CD4-positive, alpha-beta T cell treated with Interferon gamma for 1 hour (primary cell): ENCODE measurements at regions not wholly inside any gene's neighbourhood (a gene's known extent, or its start where the extent isn't known, plus 50 kb on each side); places are given as distances from the start of the nearest gene placed in this dataset.
"Not testable (repeated sequence)": the region's sequence is repeated elsewhere in the genome, so short reads cannot be mapped to it uniquely, and the experiment has no call there.

ENCODE experiments used
- DNase-seq: peaks from one replicate; pipeline ENCODE4 v3.0.0-alpha.2; 2020

- no peak for DNase-seq
Observed at GRCh38 chr11:87967459-87967858, 207.8 kb downstream of the RAB38 start.

- DNase-seq: no peak
Observed at GRCh38 chr11:87966694-87967093, 208.5 kb downstream of the RAB38 start.

GRCh38 chr11:87966216-87966615, 209.0 kb downstream of the RAB38 start:
- DNase-seq: no peak

DNA sequence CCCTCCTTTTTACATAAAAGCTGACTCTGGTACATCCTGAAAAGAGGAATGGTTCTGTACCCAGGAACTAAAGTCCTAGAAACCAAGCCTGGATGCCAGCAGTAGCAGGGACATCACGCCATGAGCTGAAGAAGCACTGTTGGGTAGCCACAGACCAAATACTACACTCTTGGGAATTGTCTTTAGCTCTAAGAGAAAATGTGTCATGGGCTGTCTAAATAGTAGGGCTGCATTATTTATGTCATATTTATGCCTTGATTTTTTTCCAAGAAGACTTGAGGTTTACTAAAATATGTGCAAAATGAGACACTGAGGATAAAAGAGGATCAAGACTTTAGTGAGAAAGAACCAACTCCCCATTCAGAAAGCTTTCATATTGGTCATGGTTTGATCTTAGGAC, 213.6 kb downstream of the RAB38 start:
- no peak for DNase-seq

- no peak for DNase-seq
Observed at GRCh38 chr11:87957961-87958360, 217.3 kb downstream of the RAB38 start.

GRCh38 chr11:87954476-87954875, 220.8 kb downstream of the RAB38 start:
- DNase-seq: no peak

GRCh38 chr11:87942786-87943185, 232.5 kb downstream of the RAB38 start:
- no peak for DNase-seq

DNA sequence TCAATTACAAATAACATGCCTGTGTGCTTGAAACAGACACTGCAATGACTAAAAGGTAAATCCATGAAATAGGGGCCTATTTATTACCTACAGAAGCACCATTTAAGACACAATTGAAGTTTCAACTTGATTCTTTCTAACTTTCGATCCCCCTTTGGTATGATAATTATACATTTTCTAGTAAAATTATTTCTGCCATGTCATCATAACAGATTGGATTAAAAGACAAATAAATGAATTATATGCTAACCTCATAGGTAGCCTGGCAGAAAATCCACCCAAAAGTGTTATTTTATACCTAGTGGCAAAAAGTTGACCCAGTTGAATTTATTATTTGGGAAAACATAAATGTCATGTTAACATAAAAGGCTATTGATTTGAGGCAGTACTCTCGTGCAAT, 241.1 kb downstream of the RAB38 start:
- DNase-seq: no peak

DNA sequence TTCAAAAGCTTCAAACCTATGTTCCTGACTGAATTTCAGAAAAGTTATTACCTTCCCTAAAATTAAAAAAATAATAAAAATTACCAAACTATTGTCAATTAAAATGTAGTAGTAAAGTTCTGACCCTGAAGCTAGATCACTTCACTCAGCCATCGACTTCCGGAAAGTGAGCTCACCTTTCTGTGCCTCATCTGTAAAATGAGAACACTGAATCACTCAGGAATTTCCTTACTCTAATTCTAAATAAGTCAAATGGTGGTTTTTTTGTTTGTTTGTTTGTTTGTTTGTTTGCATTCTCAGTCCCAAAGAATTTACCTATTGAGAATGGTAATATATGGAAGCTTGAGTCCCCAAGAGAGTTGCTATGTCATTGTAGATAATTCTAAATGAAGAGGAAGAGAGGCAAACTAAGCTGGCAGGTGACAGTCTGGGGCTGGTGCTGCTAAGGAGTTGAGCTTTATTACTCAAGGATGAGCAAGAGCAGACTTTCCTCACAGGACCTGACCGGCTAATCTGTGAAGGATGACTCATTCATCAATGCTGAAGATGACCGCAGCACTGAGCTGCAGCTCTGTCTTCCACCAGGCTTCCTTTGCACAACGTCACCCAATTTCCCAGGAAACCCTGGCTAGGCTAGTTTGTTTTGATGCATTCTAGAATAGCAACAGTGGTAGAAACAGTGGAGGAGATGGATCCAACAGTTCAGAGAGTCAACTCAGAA, 248.8 kb downstream of the RAB38 start:
- DNase-seq: no peak

GRCh38 chr11:87924125-87924524, 251.1 kb downstream of the RAB38 start:
- DNase-seq: no peak

DNA sequence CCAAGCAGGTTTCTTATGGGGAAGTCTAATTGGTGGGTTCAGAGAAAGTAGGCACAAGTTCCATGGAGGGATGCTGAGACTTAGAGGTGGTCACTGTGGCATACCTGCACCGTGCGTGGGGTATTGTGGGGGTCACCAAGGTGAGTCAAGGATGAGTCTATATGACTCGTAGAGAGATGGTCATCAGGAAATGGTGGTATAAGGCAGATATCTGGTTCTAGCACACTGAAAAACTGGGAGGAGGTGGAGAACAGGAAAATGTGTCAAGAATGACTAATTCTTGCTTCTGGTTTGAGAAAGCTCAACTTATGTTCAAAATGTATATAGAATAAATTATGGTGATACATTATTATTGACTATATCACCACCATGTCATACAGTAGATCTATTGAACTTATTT, 258.1 kb downstream of the RAB38 start:
- DNase-seq: no peak

DNA sequence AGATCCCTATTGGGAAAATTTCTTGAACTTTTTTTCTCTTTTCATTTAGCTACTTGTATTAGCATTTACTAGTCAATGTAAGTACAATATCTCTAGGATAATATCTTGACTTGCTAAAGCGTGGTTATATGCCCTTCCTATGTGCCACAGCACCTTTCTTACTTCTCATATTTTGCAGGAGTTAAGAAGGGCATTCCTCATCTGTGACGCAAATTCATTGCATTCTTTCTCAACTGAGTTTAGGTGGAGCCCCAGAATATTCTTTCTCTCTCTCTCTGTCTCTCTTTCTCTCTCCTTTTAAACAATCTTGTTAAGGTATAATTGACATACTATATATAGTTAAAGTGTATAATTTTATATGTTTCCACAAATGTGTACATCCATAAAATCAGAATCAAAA, 266.1 kb downstream of the RAB38 start:
- no peak for DNase-seq

GRCh38 chr11:87908086-87908485, 267.2 kb downstream of the RAB38 start:
- no peak for DNase-seq

DNA sequence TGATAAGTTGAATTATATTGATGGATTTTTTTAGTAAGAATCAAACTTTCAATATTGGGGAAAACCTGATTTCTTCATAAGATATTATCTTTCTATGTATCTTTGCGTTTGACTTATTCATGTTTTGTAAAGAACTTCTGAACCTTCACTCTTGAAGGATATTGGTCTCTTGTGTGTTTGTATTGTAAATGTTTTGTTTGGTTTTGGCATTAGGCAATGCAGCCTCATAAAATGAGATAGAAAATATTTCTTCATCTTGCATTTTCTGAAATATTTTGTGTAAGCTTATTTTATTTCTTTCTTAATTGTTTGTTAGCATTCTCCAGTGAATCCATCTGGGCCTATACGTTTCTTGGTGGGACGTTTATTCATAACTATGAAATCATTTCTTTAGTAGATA, 271.9 kb downstream of the RAB38 start:
- no peak for DNase-seq

- DNase-seq: no peak
Observed at GRCh38 chr11:87901341-87901740, 273.9 kb downstream of the RAB38 start.

- DNase-seq: no peak
Observed at GRCh38 chr11:87897921-87898320, 277.3 kb downstream of the RAB38 start.

DNA sequence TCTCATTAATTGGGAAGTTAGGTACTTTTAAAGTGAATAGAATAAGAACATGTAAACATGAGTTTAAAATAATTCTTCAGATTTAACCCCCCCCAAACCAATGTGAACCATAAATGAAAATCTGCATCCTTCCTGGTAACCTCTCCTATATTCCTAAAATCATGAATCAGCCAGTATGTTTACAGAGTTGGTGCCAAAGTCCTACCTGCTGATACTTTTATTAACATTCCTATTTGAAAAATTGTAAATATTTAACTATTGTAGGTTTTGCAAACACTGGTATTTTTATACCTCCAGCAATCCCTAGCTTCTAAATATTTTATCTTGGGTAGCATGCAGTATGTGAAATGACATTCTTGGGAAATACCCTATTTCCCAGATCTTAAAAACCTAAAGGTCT, 278.2 kb downstream of the RAB38 start:
- DNase-seq: no peak

DNA sequence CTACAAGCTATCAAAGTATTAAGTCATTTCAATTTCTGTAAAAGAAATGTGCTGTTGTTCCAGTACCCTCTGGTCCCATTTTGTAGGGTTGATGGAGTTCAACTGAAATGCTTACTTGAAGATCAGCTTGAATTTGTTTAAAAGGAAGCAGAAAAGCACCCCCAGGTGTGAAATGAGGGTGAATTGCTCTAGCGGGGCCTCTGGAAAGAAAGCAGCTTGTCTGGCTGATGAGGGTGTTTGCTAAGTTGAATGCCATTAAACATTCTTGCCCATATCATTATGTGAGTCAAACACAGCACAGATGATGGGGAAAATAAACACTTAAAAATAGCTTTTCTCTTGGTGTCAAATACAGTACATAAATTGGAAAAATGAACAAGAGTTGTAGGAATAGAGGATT, 280.3 kb downstream of the RAB38 start:
- no peak for DNase-seq

DNA sequence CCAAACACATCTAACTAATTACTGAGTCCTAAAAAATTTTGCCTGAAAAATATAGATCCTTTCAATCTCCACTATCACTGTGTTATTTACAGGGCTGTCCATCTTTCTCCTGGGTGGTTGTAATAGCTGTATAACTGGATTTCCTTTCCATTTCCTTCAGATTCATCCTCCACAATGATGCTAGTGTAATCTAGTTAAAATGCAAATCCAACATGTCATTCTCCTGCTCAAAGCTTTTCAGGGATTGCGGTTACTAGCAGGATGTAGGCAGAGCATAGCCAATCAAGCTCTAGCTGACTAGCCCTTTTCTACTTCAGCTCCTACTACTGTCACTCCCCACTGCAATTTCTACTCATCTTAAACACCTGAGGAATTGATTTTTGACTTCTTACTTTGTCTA, 283.0 kb downstream of the RAB38 start:
- no peak for DNase-seq

GRCh38 chr11:87889126-87889525, 286.1 kb downstream of the RAB38 start:
- no peak for DNase-seq

DNA sequence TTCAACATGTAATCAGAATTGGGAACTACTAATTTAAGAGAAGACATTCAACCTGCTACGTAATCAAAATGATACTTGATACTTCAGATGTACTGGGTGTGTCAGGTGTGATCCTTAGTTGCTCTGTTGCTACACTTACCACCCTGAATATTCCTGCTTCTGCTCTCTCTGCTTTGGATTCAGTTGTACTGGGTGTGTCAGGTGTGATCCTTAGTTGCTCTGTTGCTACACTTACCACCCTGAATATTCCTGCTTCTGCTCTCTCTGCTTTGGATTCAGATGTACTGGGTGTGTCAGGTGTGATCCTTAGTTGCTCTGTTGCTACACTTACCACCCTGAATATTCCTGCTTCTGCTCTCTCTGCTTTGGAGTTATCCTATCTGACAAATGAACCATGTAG, 290.2 kb downstream of the RAB38 start:
- DNase-seq: not testable (repeated sequence)

DNA sequence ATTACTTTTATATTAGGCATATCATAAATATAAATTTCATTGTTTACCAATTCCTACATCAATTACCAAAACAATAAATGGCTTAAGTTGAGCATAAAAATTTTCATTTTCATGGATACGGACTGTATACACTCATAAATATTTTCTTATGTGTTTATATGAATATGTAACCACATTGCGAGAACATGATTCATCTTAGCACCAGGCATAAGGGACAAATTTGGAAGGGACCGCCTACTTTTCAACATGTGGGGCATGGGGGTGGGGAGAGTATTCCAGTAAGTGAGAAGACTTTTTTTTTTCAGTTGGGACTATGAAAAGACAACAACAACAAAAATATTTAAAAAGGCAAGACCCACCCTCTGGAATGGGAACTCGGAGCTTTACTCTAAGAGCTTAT, 296.1 kb downstream of the RAB38 start:
- DNase-seq: no peak

- DNase-seq: no peak
Observed at GRCh38 chr11:87878373-87878825, 296.8 kb downstream of the RAB38 start.

DNA sequence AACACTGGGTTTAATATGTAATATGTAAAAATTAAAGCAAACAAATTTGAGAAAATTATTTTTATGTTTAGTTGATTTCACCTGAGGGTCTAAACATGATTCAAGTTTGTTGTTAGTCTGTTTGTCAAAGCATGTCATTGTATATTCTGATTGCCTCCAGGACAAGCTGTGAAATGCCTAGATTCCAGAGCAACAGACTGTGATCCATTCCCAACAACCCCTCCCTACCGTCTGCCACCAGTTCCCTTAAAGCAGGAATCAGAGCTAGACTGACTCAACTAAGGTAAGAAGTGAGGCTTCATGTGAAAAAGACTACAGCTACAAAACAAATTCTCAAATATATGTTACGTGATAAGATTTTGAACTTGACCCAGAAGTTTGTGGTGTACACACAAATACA, 304.2 kb downstream of the RAB38 start:
- DNase-seq: no peak

- DNase-seq: no peak
Observed at GRCh38 chr11:87870086-87870485, 305.2 kb downstream of the RAB38 start.
